ENCODE measurements at regions not wholly inside any gene's neighbourhood (a gene's known extent, or its start where the extent isn't known, plus 50 kb on each side); places are given as distances from the start of the nearest gene placed in this dataset.

DNA sequence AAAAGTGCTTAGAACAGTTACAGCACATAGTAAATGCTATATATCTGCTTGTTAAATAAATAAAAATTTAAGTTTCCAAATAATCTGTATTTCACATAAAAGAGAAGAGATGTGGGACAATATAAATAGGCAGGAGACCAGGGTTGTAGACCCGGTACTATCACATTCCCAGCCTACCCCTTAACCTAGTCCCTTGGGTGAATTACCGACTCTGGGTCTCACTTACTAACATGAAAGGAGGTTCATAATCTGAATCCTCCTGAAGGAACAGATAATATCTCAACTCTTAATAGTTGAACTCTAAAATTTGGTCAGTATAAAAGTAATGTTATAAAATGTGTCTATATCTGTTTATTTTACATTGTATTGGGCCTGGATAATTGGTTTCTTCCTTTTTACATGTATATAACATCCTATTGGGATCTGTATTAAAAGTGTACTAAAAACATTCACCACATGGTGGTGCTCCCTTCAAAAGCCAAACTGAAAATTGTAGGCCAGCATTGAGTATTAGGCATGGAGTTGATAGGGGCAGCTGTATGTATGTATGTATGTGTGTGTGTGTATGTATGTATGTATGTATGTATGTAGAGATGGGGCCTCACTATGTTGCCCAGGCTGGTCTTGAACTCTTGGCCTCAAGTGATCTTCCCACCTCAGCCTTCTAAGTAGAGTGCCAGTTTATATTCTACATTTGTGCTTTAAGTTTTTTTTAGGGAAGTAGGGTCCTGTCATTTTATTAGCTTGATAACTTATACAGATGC is 64.2 kb upstream of the ABL1 start:
- H3K9me3 Mint-ChIP-seq, result peaks cover under 1 to 6% of the 10 kb centered on the region in 2 donors
- no peak overlapping the region for H3K27ac Mint-ChIP-seq
- H3K4me1 Mint-ChIP-seq (ENCODE audit: low read depth), result peaks cover 25% of the 10 kb centered on the region
- peak; percentile 67 to 72 for ATAC-seq (replicated peaks in 1 of 2)
- no peaks in the 10 kb centered on the region for H3K27me3 Mint-ChIP-seq (ENCODE audit: low read depth)
- H3K4me3 Mint-ChIP-seq, result no peak overlapping the region
- DNase-seq, result peak in 1 of 2 donors; percentile 18
- H3K36me3 Mint-ChIP-seq (ENCODE audit: insufficient read depth in 2 of 2), result peaks cover 5 to 7% of the 10 kb centered on the region in 2 donors

DNA sequence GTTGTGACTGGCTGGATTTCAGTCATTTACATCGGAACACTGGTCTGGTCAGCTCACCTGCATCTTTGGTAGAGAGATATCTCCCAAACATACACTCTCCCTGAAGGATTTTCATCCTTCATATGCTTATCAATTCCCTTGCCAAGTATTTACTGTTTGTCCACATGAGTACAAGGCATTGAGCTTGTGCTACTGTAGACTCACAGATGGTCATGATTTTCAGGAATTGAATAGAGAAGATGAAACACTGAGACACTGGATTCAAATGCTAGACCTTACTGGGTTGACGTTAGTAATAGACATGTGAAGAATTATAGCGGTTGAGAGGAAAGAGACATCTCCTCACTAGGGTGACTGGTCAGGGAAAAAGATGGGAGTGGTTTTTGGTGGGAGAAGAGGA is 62.9 kb upstream of the ABL1 start:
- Mint-ChIP-seq H3K36me3 (ENCODE audit: insufficient read depth in 2 of 2) (peaks cover 6 to 8% of the 10 kb centered on the region in 2 donors), H3K27ac (no peak overlapping the region), H3K9me3 (peaks cover 2 to 6% of the 10 kb centered on the region in 2 donors), H3K27me3 (ENCODE audit: low read depth) (no peaks in the 10 kb centered on the region), H3K4me3 (no peak overlapping the region), H3K4me1 (ENCODE audit: low read depth) (peaks cover 12% of the 10 kb centered on the region)
- ATAC-seq (replicated peaks in 1 of 2) (no peak), DNase-seq (no peak)

GRCh38 chr9:130774183-130774582 is 60.9 kb upstream of the ABL1 start:
- ATAC-seq (replicated peaks in 1 of 2) (no peak), DNase-seq (no peak)
- Mint-ChIP-seq H3K36me3 (ENCODE audit: insufficient read depth in 2 of 2) (peaks cover 6 to 8% of the 10 kb centered on the region in 2 donors), H3K9me3 (peaks cover 2 to 6% of the 10 kb centered on the region in 2 donors), H3K27me3 (ENCODE audit: low read depth) (no peaks in the 10 kb centered on the region), H3K4me1 (ENCODE audit: low read depth) (peaks cover 18% of the 10 kb centered on the region), H3K27ac (no peak overlapping the region), H3K4me3 (no peak overlapping the region)

GRCh38 chr9:130775336-130775991 is 59.6 kb upstream of the ABL1 start:
- Mint-ChIP-seq H3K27ac (no peak overlapping the region), H3K4me3 (no peak overlapping the region), H3K27me3 (ENCODE audit: low read depth) (no peaks in the 10 kb centered on the region), H3K36me3 (ENCODE audit: insufficient read depth in 2 of 2) (peaks cover 6 to 8% of the 10 kb centered on the region in 2 donors), H3K9me3 (peaks cover 2 to 6% of the 10 kb centered on the region in 2 donors), H3K4me1 (ENCODE audit: low read depth) (peaks cover 18% of the 10 kb centered on the region)
- ATAC-seq (replicated peaks in 1 of 2), result no peak
- DNase-seq, result no peak

DNA sequence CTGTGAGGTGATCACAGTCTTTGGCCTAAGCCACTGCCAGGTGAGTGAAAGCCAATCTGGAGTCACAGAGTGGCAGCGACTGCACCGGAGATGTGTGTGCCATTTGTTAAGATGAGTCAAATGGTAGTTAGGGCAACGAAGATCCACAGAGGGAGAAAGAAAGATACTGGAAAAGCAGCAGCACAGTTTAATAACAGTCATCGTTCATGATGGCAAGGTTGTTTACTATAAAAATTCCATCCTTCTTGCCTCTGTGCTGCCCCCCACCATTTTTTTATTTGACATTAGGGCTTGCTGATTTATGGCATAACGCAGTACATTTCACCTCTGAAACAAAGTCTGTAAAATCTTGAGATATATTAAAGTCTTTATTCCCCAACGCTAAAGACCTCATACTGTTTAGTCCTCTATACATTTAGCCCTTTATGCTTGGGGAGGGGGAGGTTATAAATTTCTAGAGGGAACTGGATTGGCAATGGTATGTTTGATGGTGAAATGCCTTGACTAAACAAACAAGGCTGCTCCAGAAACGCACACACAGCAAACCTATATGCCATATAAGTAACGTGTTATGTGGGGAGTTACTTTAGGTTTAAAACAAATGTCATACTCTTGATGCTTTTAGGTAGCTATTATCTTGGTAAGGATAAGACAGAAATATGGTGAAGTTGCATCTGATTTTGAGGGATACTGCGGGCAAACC is 55.8 kb upstream of the ABL1 start:
- DNase-seq (no peak), ATAC-seq (replicated peaks in 1 of 2) (no peak)
- Mint-ChIP-seq H3K4me3 (no peak overlapping the region), H3K27me3 (ENCODE audit: low read depth) (no peaks in the 10 kb centered on the region), H3K9me3 (peaks cover 2 to 4% of the 10 kb centered on the region in 2 donors), H3K36me3 (ENCODE audit: insufficient read depth in 2 of 2) (peaks cover 5 to 8% of the 10 kb centered on the region in 2 donors), H3K27ac (no peak overlapping the region), H3K4me1 (ENCODE audit: low read depth) (peaks cover 13% of the 10 kb centered on the region)

- Mint-ChIP-seq H3K36me3 (ENCODE audit: insufficient read depth in 2 of 2) (peaks cover 3% of the 10 kb centered on the region in 2 donors), H3K27me3 (ENCODE audit: low read depth) (no peaks in the 10 kb centered on the region), H3K9me3 (peaks cover 2 to 3% of the 10 kb centered on the region in 2 donors), H3K27ac (no peak overlapping the region), H3K4me1 (ENCODE audit: low read depth) (peaks cover 7% of the 10 kb centered on the region), H3K4me3 (no peak overlapping the region)
- DNase-seq, result no peak
- no peak for ATAC-seq (replicated peaks in 1 of 2)
These were observed 54.6 kb upstream of the ABL1 start for GRCh38 chr9:130780415-130780814.

DNA sequence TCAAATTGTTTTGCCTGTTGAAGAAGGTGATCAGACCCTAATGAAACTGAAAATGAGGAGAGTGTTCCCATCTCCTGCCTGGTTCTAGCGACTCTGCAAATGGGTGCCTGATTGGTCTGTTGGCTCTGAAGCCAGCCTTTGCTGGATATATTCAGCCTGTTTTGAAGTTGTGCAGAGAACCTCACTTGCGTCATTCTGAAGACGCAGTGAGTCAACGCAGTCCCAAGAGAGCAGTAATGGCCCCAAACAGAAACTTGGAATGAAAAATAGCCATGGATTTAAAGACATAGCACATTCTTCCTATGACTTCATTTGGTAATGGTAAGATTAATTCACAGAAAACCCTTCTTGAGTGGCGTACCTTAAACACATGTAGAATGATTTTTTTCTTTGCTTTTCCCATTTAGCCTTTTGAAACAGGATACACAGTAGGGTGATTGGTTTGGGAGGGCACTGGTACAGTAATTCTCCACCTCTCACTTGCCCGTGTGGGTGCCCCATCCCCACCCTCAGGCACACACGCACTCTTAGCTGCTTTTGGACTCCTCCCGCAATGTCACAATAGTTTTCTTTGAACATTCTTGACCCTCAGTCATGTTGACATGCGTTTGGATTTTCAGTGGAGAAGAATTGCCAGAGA is 54.1 kb upstream of the ABL1 start:
- Mint-ChIP-seq H3K9me3 (peaks cover 0 to under 1% of the 10 kb centered on the region in 2 donors), H3K27ac (no peak overlapping the region), H3K27me3 (ENCODE audit: low read depth) (no peaks in the 10 kb centered on the region), H3K36me3 (ENCODE audit: insufficient read depth in 2 of 2) (no peaks in the 10 kb centered on the region), H3K4me3 (no peak overlapping the region), H3K4me1 (ENCODE audit: low read depth) (peaks cover 7% of the 10 kb centered on the region)
- DNase-seq, result no peak
- no peak for ATAC-seq (replicated peaks in 1 of 2)

- ATAC-seq (replicated peaks in 1 of 2) (no peak), DNase-seq (no peak)
- Mint-ChIP-seq H3K27me3 (ENCODE audit: low read depth) (no peaks in the 10 kb centered on the region), H3K27ac (no peak overlapping the region), H3K4me3 (no peak overlapping the region), H3K36me3 (ENCODE audit: insufficient read depth in 2 of 2) (no peaks in the 10 kb centered on the region), H3K9me3 (no peaks in the 10 kb centered on the region), H3K4me1 (ENCODE audit: low read depth) (peaks cover 7% of the 10 kb centered on the region)
These were observed 53.5 kb upstream of the ABL1 start for GRCh38 chr9:130781569-130781968.

GRCh38 chr9:130782886-130783530 is 52.0 kb upstream of the ABL1 start:
- Mint-ChIP-seq H3K27ac (no peak overlapping the region), H3K4me3 (no peak overlapping the region), H3K9me3 (no peaks in the 10 kb centered on the region), H3K4me1 (ENCODE audit: low read depth) (peaks cover 7% of the 10 kb centered on the region), H3K36me3 (ENCODE audit: insufficient read depth in 2 of 2) (no peaks in the 10 kb centered on the region), H3K27me3 (ENCODE audit: low read depth) (no peaks in the 10 kb centered on the region)
- DNase-seq (no peak), ATAC-seq (replicated peaks in 1 of 2) (no peak)

DNA sequence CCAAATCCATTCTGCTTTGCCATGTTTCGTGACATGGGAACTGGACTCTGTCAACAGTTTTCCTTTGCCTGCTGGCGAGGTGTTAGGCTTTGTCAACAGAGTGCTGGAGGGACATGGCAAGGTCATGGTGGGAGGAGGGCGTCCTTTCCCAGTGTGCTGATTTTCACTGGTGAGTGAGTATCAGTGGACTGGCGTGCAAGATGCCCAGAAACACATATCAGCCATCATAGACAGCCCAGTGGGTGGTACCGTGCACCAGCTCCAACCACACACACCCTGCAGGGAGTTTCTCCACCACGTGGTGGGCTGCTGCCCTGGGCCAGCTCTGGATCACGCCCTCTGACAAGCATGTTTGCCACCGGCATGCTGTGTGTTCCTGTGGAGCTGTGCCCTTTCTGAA is 50.0 kb upstream of the ABL1 start:
- Mint-ChIP-seq H3K4me1 (ENCODE audit: low read depth) (no peaks in the 10 kb centered on the region), H3K4me3 (no peak overlapping the region), H3K36me3 (ENCODE audit: insufficient read depth in 2 of 2) (peaks cover 6 to 12% of the 10 kb centered on the region in 2 donors), H3K9me3 (peaks cover 5 to 6% of the 10 kb centered on the region in 2 donors), H3K27ac (no peak overlapping the region), H3K27me3 (ENCODE audit: low read depth) (no peaks in the 10 kb centered on the region)
- no peak for ATAC-seq (replicated peaks in 1 of 2)
- DNase-seq, result no peak
